ENCODE measurements at regions not wholly inside any gene's neighbourhood (a gene's known extent, or its start where the extent isn't known, plus 50 kb on each side); places are given as distances from the start of the nearest gene placed in this dataset.

DNA sequence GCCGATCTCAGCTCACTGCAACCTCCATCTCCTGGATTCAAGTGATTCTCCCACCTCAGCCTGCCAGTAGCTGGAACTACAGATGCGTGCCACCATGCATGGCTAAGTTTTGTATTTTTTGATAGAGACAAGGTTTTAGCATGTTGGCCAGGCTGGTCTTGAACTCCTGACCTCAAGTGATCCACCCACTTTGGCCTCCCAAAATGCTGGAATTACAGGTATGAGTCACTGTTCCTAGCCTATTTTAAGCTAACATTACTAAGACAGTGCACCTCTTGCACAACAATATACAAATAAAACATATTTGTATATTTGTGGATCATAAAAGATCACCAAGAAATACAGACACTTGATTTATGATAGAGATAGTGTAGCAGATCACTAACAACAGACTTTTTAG lies 139.1 kb downstream of the DUSP10 start:
- TF ChIP-seq, protein P1, sequence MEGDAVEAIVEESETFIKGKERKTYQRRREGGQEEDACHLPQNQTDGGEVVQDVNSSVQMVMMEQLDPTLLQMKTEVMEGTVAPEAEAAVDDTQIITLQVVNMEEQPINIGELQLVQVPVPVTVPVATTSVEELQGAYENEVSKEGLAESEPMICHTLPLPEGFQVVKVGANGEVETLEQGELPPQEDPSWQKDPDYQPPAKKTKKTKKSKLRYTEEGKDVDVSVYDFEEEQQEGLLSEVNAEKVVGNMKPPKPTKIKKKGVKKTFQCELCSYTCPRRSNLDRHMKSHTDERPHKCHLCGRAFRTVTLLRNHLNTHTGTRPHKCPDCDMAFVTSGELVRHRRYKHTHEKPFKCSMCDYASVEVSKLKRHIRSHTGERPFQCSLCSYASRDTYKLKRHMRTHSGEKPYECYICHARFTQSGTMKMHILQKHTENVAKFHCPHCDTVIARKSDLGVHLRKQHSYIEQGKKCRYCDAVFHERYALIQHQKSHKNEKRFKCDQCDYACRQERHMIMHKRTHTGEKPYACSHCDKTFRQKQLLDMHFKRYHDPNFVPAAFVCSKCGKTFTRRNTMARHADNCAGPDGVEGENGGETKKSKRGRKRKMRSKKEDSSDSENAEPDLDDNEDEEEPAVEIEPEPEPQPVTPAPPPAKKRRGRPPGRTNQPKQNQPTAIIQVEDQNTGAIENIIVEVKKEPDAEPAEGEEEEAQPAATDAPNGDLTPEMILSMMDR (IDR thresholded peaks at IDR 0.05) = no peak
- no peak for TF ChIP-seq POLR2A (IDR thresholded peaks at IDR 0.05)
- no peak for TF ChIP-seq EP300 (IDR thresholded peaks at IDR 0.05)
